ENCODE measurements at regions not wholly inside any gene's neighbourhood (a gene's known extent, or its start where the extent isn't known, plus 50 kb on each side); places are given as distances from the start of the nearest gene placed in this dataset.
"Not testable (repeated sequence)": the region's sequence is repeated elsewhere in the genome, so short reads cannot be mapped to it uniquely, and the experiment has no call there.

DNA sequence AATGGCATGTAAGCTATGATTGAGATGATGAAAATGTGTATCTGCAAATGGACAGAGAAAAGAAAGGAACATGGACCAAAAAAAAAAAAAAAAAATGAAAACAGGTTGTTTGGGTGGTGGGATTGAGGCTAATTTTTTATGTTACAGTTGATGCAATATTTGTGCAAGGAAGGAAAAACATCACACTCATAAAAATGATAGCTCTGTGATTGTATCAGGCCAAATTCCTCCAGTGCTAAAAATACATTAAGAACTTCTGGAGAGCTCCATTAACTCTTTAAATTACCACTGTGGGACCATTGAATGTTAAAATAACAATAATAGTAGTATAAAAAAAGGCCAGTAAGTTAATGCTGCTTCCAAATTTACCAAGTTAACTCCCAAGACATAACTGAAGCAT lies 79.5 kb upstream of the MSX2 start:
- DNase-seq (ENCODE audit: insufficient read length, low spot score) (no peak), FAIRE-seq (no peak)

DNA sequence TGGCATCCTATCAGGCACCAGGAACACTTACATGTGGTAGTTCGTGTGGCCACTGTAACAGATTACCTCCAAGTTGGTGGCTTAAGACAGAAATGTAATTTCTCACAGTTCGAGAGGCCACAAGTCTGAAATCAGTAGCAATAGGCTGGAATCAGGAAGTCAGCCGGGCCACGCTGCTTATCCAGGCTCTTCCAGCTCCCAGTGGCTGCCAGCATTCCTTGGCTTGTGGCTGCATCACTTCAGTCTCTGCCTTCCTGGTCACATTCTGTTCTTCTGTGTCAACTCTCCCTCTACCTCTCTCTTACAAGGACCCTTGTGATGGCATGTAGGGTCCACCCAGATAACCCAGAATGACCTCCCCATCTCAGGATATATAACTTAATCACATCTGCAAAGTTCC lies 78.7 kb upstream of the MSX2 start:
- no peak for DNase-seq (ENCODE audit: insufficient read length, low spot score)
- FAIRE-seq = no peak

GRCh38 chr5:174648618-174649017 lies 75.8 kb upstream of the MSX2 start:
- DNase-seq (ENCODE audit: insufficient read length, low spot score) = not testable (repeated sequence)

GRCh38 chr5:174649391-174649790 lies 75.0 kb upstream of the MSX2 start:
- FAIRE-seq (no peak), DNase-seq (ENCODE audit: insufficient read length, low spot score) (no peak)

More at GRCh38 chr5:174648618-174649017, 75.8 kb upstream of the MSX2 start:
- FAIRE-seq = not testable (repeated sequence)

DNA sequence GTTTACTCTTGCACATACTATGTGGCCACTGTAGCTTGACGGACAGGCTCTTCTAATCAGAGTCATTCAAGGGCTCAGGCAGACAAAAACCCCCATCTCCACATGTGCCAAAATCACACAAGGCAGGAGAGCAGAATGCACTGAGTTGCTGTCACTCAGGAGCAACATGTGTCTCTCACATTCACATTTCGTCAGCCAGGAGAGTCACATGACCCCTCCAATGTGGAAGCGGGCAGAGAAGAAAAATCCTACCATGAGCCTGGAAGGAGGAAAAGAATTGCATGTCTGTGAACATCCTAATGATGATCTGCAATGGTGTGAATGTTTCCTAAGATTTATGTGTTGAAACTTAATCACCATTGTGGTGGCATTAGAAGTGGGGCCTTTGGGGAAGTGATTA lies 69.9 kb upstream of the MSX2 start:
- FAIRE-seq = no peak
- DNase-seq (ENCODE audit: insufficient read length, low spot score) = no peak

- FAIRE-seq (no peak), DNase-seq (ENCODE audit: insufficient read length, low spot score) (no peak)
Measured at GRCh38 chr5:174655351-174655750, 69.0 kb upstream of the MSX2 start.

DNA sequence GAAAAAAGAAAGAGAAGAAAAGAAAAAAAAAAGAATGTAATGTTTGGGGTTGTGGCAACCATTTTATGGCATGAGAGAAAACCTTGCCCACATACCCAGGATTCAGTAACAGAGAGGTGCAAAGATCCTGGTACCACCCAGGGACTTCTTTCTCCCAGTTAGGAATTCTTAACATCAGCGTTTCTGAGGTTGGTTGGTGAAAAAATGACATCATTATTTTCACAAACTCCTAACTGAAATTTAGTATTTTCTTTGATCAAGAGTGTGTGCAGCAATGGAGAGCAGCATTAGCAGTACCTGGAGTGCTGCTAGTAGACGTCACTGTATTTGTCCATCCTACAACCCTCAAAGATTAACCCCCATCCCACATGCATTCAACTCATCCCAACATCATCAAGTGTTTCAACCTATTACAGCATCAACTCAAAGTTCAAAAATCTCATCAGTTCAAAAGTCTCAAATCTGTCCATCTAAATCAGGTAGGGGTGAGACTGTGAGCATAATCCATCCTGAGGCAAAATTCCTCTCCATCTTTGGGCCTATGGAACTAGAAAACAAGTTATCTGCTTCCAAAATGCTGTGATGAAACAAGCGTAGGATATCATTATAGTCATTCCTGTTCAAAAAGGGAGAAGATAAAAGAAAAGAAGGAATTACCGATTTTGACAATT lies 60.1 kb upstream of the MSX2 start:
- DNase-seq (ENCODE audit: insufficient read length, low spot score) (no peak), FAIRE-seq (no peak)

DNA sequence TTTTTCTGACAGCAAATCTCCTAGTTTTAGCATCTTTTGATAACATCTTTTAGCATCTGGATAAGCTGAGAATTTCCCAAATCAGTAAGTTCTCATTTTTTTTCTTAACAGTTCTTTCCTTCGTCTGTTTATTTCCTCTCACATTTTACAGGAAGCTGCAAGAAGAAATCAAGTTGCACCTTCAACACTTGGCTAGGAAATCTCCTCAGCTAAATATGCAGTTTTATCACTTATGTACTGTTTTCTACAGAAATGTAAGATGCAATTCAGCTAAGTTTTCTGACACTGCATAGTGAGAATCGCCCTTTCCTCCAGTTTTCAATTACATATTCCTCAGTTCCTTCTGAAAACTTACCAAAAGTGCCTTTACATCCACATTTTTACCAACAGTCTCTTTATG lies 59.0 kb upstream of the MSX2 start:
- no peak for DNase-seq (ENCODE audit: insufficient read length, low spot score)
- FAIRE-seq = no peak

DNA sequence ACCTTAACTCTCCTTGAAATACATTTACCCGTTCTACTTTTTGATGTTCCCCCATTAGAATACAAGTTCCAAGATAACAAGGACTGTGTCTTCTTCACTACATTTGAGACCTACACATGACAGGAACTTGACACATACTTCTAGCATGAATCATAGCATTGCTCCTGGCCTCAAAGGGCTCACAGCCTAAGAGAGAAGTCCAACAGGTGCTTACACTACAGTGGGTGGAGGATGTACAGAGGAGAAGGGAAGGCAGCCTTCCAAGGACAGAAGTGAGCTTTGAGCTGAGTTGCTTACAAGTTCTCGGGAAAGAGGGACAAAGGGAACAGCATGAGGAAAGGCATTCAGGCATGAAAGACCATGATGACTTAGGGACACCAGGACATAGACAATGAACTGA lies 56.9 kb upstream of the MSX2 start:
- DNase-seq (ENCODE audit: insufficient read length, low spot score) (no peak), FAIRE-seq (no peak)

- FAIRE-seq (no peak), DNase-seq (ENCODE audit: insufficient read length, low spot score) (no peak)
Measured at GRCh38 chr5:174668349-174668748, 56.0 kb upstream of the MSX2 start.

Data from GM19239 (cell line).